ENCODE measurements at regions not wholly inside any gene's neighbourhood (a gene's known extent, or its start where the extent isn't known, plus 50 kb on each side); places are given as distances from the start of the nearest gene placed in this dataset.

DNA sequence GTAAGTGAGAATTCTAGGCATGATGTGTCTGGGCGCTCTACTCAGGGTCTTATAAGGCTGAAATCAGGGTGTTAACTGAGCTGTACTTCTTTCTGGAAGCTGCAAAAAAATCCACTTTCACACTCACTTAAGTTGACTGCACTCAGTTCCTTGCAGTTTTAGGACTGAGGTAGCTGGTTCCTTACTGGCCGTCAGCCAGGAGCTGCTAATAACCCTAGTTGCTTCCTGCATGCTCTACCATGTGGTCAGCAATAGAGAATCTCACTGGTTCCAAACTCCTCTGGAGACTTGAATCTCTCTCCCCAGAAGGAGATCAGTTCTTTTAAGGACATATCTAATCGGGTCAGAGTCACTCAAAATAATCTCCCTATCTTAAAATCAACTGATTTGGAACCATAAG is 911.2 kb downstream of the EFNA5 start:
- WGBS (ENCODE audit: insufficient coverage, low coverage, low lambda C conversion rate, missing lambda C conversion rate) = 33% methylated on average over 3 of the region's 3 CpGs
- intact Hi-C loops (cut with DNase I) = no loop called here
- H3K4me3 ChIP-seq = no peak overlapping the region
- H3K27me3 ChIP-seq = no peaks in the 10 kb centered on the region
- H3K36me3 ChIP-seq = no peaks in the 10 kb centered on the region
- TF ChIP-seq, protein P1, sequence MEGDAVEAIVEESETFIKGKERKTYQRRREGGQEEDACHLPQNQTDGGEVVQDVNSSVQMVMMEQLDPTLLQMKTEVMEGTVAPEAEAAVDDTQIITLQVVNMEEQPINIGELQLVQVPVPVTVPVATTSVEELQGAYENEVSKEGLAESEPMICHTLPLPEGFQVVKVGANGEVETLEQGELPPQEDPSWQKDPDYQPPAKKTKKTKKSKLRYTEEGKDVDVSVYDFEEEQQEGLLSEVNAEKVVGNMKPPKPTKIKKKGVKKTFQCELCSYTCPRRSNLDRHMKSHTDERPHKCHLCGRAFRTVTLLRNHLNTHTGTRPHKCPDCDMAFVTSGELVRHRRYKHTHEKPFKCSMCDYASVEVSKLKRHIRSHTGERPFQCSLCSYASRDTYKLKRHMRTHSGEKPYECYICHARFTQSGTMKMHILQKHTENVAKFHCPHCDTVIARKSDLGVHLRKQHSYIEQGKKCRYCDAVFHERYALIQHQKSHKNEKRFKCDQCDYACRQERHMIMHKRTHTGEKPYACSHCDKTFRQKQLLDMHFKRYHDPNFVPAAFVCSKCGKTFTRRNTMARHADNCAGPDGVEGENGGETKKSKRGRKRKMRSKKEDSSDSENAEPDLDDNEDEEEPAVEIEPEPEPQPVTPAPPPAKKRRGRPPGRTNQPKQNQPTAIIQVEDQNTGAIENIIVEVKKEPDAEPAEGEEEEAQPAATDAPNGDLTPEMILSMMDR (IDR thresholded peaks at IDR 0.05) = no peak
- no peak for TF ChIP-seq POLR2A (IDR thresholded peaks at IDR 0.05)
- no peaks in the 10 kb centered on the region for H3K9me3 ChIP-seq
- no peaks in the 10 kb centered on the region for H3K4me1 ChIP-seq
- no peak overlapping the region for H3K27ac ChIP-seq
- no peak for DNase-seq
- peak in 1 of 4 donors; percentile 11 for ATAC-seq

DNA sequence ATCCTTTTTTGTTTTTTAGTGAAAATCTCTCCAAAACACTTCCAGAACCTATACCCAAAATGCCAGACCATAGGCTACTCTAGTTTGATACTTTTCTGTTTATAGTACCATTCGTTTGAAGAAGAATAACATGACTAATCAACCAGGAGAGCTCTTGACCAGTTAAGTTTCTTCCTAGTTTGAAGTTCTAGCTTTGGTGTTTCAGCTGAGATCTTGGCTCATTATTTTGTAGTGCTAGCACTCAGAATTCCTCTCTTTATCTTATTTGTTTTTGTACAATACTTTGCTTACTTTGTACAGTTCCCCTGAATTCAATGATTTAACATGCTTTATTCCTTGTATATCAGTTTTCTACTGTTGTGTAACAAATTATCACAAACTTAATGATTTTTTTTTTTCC is 911.6 kb downstream of the EFNA5 start:
- no peak overlapping the region for H3K27ac ChIP-seq
- ATAC-seq = no peak
- TF ChIP-seq, protein P1 (IDR thresholded peaks at IDR 0.05) = no peak
- no peak for TF ChIP-seq POLR2A (IDR thresholded peaks at IDR 0.05)
- DNase-seq = no peak
- H3K4me3 ChIP-seq = no peak overlapping the region
- no peaks in the 10 kb centered on the region for H3K4me1 ChIP-seq
- intact Hi-C loops (cut with DNase I) = no loop called here
- no peaks in the 10 kb centered on the region for H3K36me3 ChIP-seq
- no peaks in the 10 kb centered on the region for H3K27me3 ChIP-seq
- 9% methylated on average over 1 of the region's 1 CpG for WGBS (ENCODE audit: insufficient coverage, low coverage, low lambda C conversion rate, missing lambda C conversion rate)
- H3K9me3 ChIP-seq = no peaks in the 10 kb centered on the region

DNA sequence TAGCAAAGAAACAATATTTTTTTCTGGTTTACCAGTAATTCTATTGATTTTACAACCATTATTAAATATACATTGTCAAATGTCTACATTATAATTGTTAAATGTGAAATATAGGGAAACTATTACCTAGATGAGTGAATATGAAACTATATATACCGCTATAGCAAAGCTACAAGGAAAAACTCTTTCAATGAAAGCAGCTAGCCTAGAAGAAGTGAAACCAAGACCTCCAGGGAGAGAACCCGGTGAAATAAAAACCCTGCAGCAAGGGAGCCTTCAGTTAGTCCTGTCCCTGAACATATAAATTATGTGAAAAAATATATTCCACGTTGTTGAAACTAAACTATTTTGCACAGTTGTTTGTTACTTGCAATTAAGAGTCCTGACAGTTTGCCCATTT is 913.1 kb downstream of the EFNA5 start:
- no peaks in the 10 kb centered on the region for H3K4me1 ChIP-seq
- intact Hi-C loops (cut with DNase I) = no loop called here

DNA sequence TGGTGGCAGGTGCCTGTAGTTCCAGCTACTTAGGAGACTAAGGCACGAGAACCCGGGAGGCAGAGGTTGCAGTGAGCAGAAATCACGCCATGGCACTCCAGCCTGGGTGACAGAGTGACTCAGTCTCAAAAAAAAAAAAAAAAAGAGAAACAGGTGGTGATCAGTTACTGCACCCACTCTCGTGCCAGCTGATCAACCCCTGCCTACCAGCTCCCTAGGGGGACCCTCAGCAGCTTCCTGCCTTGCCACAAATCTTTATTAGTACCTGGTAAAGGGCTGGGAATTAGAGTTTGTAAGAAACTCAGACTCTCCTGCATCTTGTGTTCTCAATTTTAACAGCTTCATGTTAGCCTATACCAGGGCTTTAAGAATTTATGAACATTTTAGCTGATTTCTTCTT is 914.9 kb downstream of the EFNA5 start:
- H3K4me1 ChIP-seq = no peaks in the 10 kb centered on the region
- H3K27me3 ChIP-seq = no peaks in the 10 kb centered on the region
- intact Hi-C loops (cut with DNase I) = no loop called here
- H3K4me3 ChIP-seq = no peak overlapping the region
- DNase-seq (no peak), ATAC-seq (no peak)
- no peaks in the 10 kb centered on the region for H3K36me3 ChIP-seq
- no peak overlapping the region for H3K27ac ChIP-seq
- 59% methylated on average over 4 of the region's 4 CpGs for WGBS (ENCODE audit: insufficient coverage, low coverage, low lambda C conversion rate, missing lambda C conversion rate)
- no peaks in the 10 kb centered on the region for H3K9me3 ChIP-seq
- no peak for TF ChIP-seq POLR2A (IDR thresholded peaks at IDR 0.05)
- TF ChIP-seq, protein P1 (IDR thresholded peaks at IDR 0.05) = no peak

More for the DNA sequence above, 913.1 kb downstream of the EFNA5 start:
- TF ChIP-seq, protein P1 (IDR thresholded peaks at IDR 0.05) = no peak
- DNase-seq (no peak), ATAC-seq (no peak)
- H3K36me3 ChIP-seq = no peaks in the 10 kb centered on the region
- whole genome bisulfite sequencing (ENCODE audit: insufficient coverage, low coverage, low lambda C conversion rate, missing lambda C conversion rate) = 58% methylated on average over 3 of the region's 3 CpGs
- H3K27me3 ChIP-seq = no peaks in the 10 kb centered on the region
- no peak overlapping the region for H3K4me3 ChIP-seq
- no peaks in the 10 kb centered on the region for H3K9me3 ChIP-seq
- no peak overlapping the region for H3K27ac ChIP-seq

DNA sequence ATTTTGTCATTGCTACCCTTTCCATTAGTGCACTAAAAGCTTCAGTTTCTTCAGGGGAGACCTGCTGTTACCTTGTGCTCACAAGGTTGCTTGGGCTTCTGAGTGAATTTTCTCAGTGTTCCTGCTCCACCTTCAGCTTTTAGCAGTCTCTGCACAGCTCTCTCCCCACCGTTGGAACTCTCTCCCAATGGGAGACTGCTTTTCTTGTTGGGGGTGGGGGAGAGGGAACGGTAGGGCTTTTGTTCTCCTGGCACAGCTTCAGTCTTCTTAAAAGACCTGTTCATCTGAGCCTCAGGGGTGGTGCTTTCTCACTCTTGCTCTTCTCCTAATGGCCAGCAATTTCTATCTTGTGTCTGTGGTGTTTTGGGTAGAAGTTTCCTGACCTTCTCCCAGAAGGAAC is 915.7 kb downstream of the EFNA5 start:
- H3K36me3 ChIP-seq = no peaks in the 10 kb centered on the region
- intact Hi-C loops (cut with DNase I) = no loop called here
- no peaks in the 10 kb centered on the region for H3K4me1 ChIP-seq
- no peak overlapping the region for H3K27ac ChIP-seq
- no peaks in the 10 kb centered on the region for H3K27me3 ChIP-seq
- no peak for DNase-seq
- no peak overlapping the region for H3K4me3 ChIP-seq
- TF ChIP-seq, protein P1 (IDR thresholded peaks at IDR 0.05) = no peak
- TF ChIP-seq POLR2A (IDR thresholded peaks at IDR 0.05) = no peak
- H3K9me3 ChIP-seq = no peaks in the 10 kb centered on the region
- no peak for ATAC-seq
- 39% methylated on average over 2 of the region's 2 CpGs for whole genome bisulfite sequencing (ENCODE audit: insufficient coverage, low coverage, low lambda C conversion rate, missing lambda C conversion rate)

Data from right lobe of liver (tissue), 6 donors.